ENCODE measurements at regions not wholly inside any gene's neighbourhood (a gene's known extent, or its start where the extent isn't known, plus 50 kb on each side); places are given as distances from the start of the nearest gene placed in this dataset.

- TF ChIP-seq POLR2A (IDR thresholded peaks at IDR 0.05), result no peak
- TF ChIP-seq CTCF (IDR thresholded peaks at IDR 0.05 in 8 of 11, conservative IDR thresholded peaks at IDR 0.05 in 3 of 11), result no peak
These were observed 250.3 kb downstream of the TTC32 start for GRCh38 chr2:19651466-19651865.
